GM19372 (cell line): ENCODE measurements at regions not wholly inside any gene's neighbourhood (a gene's known extent, or its start where the extent isn't known, plus 50 kb on each side); places are given as distances from the start of the nearest gene placed in this dataset.

Experiments
- ATAC-seq: cut with Tn5 transposase; IDR thresholded peaks from one replicate; pipeline ENCODE4 v1.9.1; 2021; ENCODE audit warnings: mild to moderate bottlenecking, low read depth, moderate library complexity; ENCODE audit not compliant: unreplicated experiment

GRCh38 chr18:22108674-22109073 lies 60.7 kb upstream of the GATA6 start:
- ATAC-seq = no peak

GRCh38 chr18:22109535-22109934 lies 59.9 kb upstream of the GATA6 start:
- no peak for ATAC-seq

GRCh38 chr18:22110461-22110924 lies 58.9 kb upstream of the GATA6 start:
- ATAC-seq = no peak

- no peak for ATAC-seq
Measured at GRCh38 chr18:22112215-22112614, 57.2 kb upstream of the GATA6 start.

DNA sequence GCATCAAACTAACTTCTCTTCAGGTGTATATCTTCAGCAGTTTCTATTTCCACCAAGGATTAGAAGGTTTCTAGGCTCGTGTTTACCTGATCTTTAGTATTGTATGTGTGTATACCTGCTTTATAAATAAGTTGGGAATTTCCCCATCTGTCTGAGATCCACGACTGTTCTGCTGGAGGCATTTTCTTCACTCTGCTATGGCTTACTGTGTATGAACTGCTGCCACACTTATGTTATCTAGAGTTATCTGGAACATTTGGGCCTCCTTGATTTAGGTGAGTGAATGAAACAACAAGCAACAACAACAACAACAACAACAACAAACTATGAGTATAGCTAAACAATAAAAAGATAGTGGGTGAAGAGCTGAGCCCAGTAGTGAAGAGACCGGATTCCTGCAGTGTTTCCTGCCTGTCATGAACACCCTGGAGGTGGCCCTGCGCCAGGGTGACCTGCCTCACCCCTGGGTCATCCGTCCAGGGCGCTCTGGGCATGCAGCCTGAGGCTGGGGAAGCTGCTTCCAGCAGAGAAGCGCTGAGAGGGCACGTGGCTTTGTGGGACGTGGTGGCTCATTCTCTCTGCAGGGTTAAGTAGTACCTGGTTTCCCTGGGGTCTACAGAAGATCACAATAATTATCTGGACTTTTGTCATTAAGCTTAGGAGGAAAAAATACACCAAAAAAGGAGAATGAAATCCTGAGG lies 56.1 kb upstream of the GATA6 start:
- ATAC-seq = no peak

GRCh38 chr18:22114526-22115321 lies 54.7 kb upstream of the GATA6 start:
- ATAC-seq = no peak

- no peak for ATAC-seq
Measured at GRCh38 chr18:22115573-22115972, 53.8 kb upstream of the GATA6 start.
